GM12878 (cell line): ENCODE measurements at regions not wholly inside any gene's neighbourhood (a gene's known extent, or its start where the extent isn't known, plus 50 kb on each side); places are given as distances from the start of the nearest gene placed in this dataset.

Experiments
- ATAC-seq: fragments of 200-7000 bp; cut with Tn5 transposase; 3 replicates; pipeline ENCODE4 v1.9.1; 2020; ENCODE audit warnings: mild to moderate bottlenecking, moderate library complexity
- BruUV-seq: library from RNA; stranded (reverse); fragments of 400-500 nt; replicated peaks from 2 replicates; lab custom pipeline; 2021; lab: Mats Ljungman, UMichigan
- CTCF ChIA-PET: fragments of 300-600 bp; sonication (Branson Sonifier 250); formaldehyde crosslinking; extraction: SDS; loops from one replicate; lab custom pipeline; 2021; ENCODE audit warnings: inconsistent platforms; lab: Yijun Ruan, JAX
- POLR2A ChIA-PET: fragments of 350-600 bp; formaldehyde crosslinking; extraction: SDS; loops from one replicate; lab custom pipeline; 2021; ENCODE audit warnings: inconsistent platforms; lab: Charles Lee
- RAD21 ChIA-PET: fragments of 300-600 bp; sonication (Branson Sonifier 250); formaldehyde crosslinking; loops from one replicate; lab custom pipeline; 2023; ENCODE audit warnings: antibody characterized with exemption; ENCODE audit not compliant: unreplicated experiment; lab: Charles Lee
- SMC1A ChIA-PET: fragments of 300-600 bp; sonication (Branson Sonifier 250); formaldehyde crosslinking; loops from one replicate; lab custom pipeline; 2023; ENCODE audit not compliant: unreplicated experiment, uncharacterized antibody; lab: Charles Lee
- DNase-seq: peaks from one replicate; pipeline ENCODE4 v3.0.0-alpha.2; 2011; ENCODE audit warnings: low read depth, low spot score
- FAIRE-seq: peaks from 3 replicates; lab custom pipeline; 2011; peaks lifted over from hg19 to GRCh38; lab: Jason Lieb, UNC
- H2AFZ ChIP-seq: 2 replicates; pipeline ENCODE4 v1.6.0; 2011; ENCODE audit warnings: low read depth, low read length, control low read depth; ENCODE audit not compliant: control insufficient read depth
- H3K27ac ChIP-seq: 2 replicates; pipeline ENCODE4 v1.5.1; 2011; ENCODE audit warnings: control low read depth; ENCODE audit not compliant: control insufficient read depth, insufficient read depth
- H3K27me3 ChIP-seq, 2 experiments: replicated peaks in 1 of 2; 2 replicates each; pipeline versions ENCODE4 v1.6.0 to v1.6.1; 2011; ENCODE audit warnings: low read length in 1 of 2; ENCODE audit not compliant: control insufficient read depth in 2 of 2, insufficient read depth in 2 of 2
- H3K36me3 ChIP-seq, 2 experiments: 2 replicates each; pipeline ENCODE4 v1.5.1; 2011; ENCODE audit warnings: low read length in 1 of 2; ENCODE audit not compliant: control insufficient read depth in 2 of 2, insufficient read depth in 2 of 2
- H3K4me1 ChIP-seq: 2 replicates; pipeline ENCODE4 v1.6.1; 2011; ENCODE audit warnings: mild to moderate bottlenecking, low read length, moderate library complexity, mixed read lengths; ENCODE audit not compliant: control insufficient read depth, insufficient read depth
- H3K4me2 ChIP-seq: 2 replicates; pipeline ENCODE4 v1.6.0; 2011; ENCODE audit warnings: control low read depth; ENCODE audit not compliant: control insufficient read depth, insufficient read depth
- H3K4me3 ChIP-seq: fragments of 200-600 bp; sonication (generic); 2 replicates; pipeline ENCODE4 v1.5.1; 2016
- H3K79me2 ChIP-seq: 2 replicates; pipeline ENCODE4 v1.6.0; 2011; ENCODE audit warnings: low read length; ENCODE audit not compliant: control insufficient read depth, insufficient read depth
- H3K9ac ChIP-seq: 2 replicates; pipeline ENCODE4 v1.8.0; 2011; ENCODE audit warnings: low read length, control low read depth, mixed read lengths; ENCODE audit not compliant: control insufficient read depth, insufficient read depth
- H3K9me3 ChIP-seq: replicated peaks from 3 replicates; pipeline ENCODE4 v1.5.1; 2011; ENCODE audit warnings: mild to moderate bottlenecking, low read length; ENCODE audit not compliant: control insufficient read depth, insufficient read depth
- H4K20me1 ChIP-seq: 2 replicates; pipeline ENCODE4 v1.6.0; 2011; ENCODE audit not compliant: control insufficient read depth, insufficient read depth
- ATF7 ChIP-seq: fragments of 450-650 bp; IDR thresholded peaks from 2 replicates; pipeline ENCODE4 v1.6.1; 2016; ENCODE audit warnings: low read depth, mild to moderate bottlenecking
- NFYB ChIP-seq: IDR thresholded peaks from 2 replicates; pipeline ENCODE4 v1.6.1; 2011; ENCODE audit warnings: low read depth, mild to moderate bottlenecking, low read length, improper control_type of control experiment, moderate library complexity; ENCODE audit not compliant: insufficient read depth
- in situ Hi-C: fragments of 300-500 bp; cut with MboI; formaldehyde crosslinking; loops from 9 replicates; pipeline ENCODE4 v1.14.3; 2018; ENCODE audit warnings: mixed read lengths
- intact Hi-C: fragments of 100-400 bp; cut with micrococcal nuclease; formaldehyde crosslinking; loops from one replicate; pipeline ENCODE4 v1.14.2; 2022; ENCODE audit not compliant: unreplicated experiment
- TF ChIP-seq, protein P1 (sequence below): fragments of 450-650 bp; IDR thresholded peaks from 2 replicates; pipeline ENCODE4 v1.6.1; 2017; ENCODE audit warnings: mild to moderate bottlenecking, moderate library complexity
- TF ChIP-seq, protein P2 (sequence below): fragments of 150-350 bp; IDR thresholded peaks from 2 replicates; pipeline ENCODE4 v1.6.1; 2014; ENCODE audit warnings: mild to moderate bottlenecking, low read depth, low read length
- TF ChIP-seq, protein P3 (sequence below): IDR thresholded peaks from 2 replicates; pipeline ENCODE4 v1.6.1; 2012; ENCODE audit warnings: improper control_type of control experiment, low read depth, low read length; ENCODE audit not compliant: insufficient replicate concordance
- TF ChIP-seq, protein P4 (sequence below): IDR thresholded peaks from 2 replicates; pipeline ENCODE4 v1.6.1; 2011; ENCODE audit warnings: low read depth, mild to moderate bottlenecking, low read length, moderate library complexity, borderline replicate concordance; ENCODE audit errors: extremely low read depth
- TF ChIP-seq, protein P5 (sequence below): fragments of 450-650 bp; formaldehyde crosslinking; IDR thresholded peaks from 2 replicates; pipeline ENCODE4 v1.4.0; 2022; ENCODE audit warnings: mild to moderate bottlenecking, moderate library complexity

DNA sequence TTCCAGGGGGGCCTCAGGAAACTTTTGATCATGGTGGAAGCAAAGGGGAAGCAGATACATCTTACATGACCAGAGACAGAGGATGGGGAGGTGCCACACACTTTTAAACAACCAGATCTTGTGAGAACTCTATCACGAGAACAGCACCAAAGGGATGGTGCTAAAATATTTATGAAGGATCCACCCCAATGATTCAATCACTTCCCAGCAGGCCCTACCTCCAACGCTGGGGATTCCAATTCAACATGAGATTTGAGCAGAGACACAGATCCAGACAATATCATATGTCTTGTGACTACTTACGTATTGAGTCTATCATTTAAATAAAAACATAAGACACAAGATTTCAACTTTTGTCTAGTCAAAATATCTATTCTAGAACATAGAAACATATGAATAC, 351.9 kb downstream of the EPM2A start (continued):
- TF ChIP-seq, protein P1, sequence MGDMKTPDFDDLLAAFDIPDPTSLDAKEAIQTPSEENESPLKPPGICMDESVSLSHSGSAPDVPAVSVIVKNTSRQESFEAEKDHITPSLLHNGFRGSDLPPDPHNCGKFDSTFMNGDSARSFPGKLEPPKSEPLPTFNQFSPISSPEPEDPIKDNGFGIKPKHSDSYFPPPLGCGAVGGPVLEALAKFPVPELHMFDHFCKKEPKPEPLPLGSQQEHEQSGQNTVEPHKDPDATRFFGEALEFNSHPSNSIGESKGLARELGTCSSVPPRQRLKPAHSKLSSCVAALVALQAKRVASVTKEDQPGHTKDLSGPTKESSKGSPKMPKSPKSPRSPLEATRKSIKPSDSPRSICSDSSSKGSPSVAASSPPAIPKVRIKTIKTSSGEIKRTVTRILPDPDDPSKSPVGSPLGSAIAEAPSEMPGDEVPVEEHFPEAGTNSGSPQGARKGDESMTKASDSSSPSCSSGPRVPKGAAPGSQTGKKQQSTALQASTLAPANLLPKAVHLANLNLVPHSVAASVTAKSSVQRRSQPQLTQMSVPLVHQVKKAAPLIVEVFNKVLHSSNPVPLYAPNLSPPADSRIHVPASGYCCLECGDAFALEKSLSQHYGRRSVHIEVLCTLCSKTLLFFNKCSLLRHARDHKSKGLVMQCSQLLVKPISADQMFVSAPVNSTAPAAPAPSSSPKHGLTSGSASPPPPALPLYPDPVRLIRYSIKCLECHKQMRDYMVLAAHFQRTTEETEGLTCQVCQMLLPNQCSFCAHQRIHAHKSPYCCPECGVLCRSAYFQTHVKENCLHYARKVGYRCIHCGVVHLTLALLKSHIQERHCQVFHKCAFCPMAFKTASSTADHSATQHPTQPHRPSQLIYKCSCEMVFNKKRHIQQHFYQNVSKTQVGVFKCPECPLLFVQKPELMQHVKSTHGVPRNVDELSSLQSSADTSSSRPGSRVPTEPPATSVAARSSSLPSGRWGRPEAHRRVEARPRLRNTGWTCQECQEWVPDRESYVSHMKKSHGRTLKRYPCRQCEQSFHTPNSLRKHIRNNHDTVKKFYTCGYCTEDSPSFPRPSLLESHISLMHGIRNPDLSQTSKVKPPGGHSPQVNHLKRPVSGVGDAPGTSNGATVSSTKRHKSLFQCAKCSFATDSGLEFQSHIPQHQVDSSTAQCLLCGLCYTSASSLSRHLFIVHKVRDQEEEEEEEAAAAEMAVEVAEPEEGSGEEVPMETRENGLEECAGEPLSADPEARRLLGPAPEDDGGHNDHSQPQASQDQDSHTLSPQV: no peak
- no peak for TF ChIP-seq ATF7
- TF ChIP-seq, protein P2, sequence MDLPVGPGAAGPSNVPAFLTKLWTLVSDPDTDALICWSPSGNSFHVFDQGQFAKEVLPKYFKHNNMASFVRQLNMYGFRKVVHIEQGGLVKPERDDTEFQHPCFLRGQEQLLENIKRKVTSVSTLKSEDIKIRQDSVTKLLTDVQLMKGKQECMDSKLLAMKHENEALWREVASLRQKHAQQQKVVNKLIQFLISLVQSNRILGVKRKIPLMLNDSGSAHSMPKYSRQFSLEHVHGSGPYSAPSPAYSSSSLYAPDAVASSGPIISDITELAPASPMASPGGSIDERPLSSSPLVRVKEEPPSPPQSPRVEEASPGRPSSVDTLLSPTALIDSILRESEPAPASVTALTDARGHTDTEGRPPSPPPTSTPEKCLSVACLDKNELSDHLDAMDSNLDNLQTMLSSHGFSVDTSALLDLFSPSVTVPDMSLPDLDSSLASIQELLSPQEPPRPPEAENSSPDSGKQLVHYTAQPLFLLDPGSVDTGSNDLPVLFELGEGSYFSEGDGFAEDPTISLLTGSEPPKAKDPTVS: no peak

DNA sequence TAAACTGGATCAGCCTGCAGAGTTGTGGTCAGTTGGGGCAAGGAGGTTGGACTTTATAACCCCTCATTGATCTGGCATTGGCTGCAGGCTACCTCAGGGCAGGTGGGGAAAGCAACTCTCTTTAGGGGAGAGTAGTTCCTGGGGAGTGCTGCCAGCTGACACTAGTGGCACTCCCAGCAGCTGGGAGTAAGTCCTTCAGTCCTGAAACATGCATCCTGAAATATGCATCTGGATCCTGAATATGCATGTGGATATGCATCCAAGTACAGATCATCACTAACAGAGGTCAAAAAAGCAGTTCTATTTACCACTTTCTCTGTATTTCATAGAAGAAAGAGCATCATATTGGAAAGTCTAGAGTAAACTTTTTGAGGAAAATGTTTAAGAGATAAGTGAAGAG, 350.8 kb downstream of the EPM2A start:
- no peak overlapping the region for H3K27ac ChIP-seq
- ChIA-PET CTCF (no interaction called here), RAD21 (no interaction called here), SMC1A (interaction anchor here (0.9 to 1.3 kb wide), 2 partner anchors 34 to 40 kb away, joined by 3 read pairs; no protein-coding TSS in a partner anchor), POLR2A (interaction anchor here (1.2 kb wide), 1 partner anchor 12 kb away, joined by 3 read pairs; no protein-coding TSS in a partner anchor)
- H3K9me3 ChIP-seq: no peaks in the 10 kb centered on the region
- no peak overlapping the region for H3K4me2 ChIP-seq
- H3K9ac ChIP-seq: no peak overlapping the region
- no peak for DNase-seq
- no peaks in the 10 kb centered on the region; a peak in 2 of 4 replicates for H3K27me3 ChIP-seq
- no peaks in the 10 kb centered on the region for H4K20me1 ChIP-seq
- no peaks in the 10 kb centered on the region for H3K4me1 ChIP-seq
- FAIRE-seq: no peak
- no peak for ATAC-seq
- in situ Hi-C loops (no loop called here), intact Hi-C loops (no loop called here)
- H2AFZ ChIP-seq: no peak overlapping the region
- no peak overlapping the region for H3K4me3 ChIP-seq
- no peaks in the 10 kb centered on the region for H3K36me3 ChIP-seq
- no TSS peak for BruUV-seq
- no peaks in the 10 kb centered on the region for H3K79me2 ChIP-seq
- no peak for TF ChIP-seq NFYB
- TF ChIP-seq, protein P3, sequence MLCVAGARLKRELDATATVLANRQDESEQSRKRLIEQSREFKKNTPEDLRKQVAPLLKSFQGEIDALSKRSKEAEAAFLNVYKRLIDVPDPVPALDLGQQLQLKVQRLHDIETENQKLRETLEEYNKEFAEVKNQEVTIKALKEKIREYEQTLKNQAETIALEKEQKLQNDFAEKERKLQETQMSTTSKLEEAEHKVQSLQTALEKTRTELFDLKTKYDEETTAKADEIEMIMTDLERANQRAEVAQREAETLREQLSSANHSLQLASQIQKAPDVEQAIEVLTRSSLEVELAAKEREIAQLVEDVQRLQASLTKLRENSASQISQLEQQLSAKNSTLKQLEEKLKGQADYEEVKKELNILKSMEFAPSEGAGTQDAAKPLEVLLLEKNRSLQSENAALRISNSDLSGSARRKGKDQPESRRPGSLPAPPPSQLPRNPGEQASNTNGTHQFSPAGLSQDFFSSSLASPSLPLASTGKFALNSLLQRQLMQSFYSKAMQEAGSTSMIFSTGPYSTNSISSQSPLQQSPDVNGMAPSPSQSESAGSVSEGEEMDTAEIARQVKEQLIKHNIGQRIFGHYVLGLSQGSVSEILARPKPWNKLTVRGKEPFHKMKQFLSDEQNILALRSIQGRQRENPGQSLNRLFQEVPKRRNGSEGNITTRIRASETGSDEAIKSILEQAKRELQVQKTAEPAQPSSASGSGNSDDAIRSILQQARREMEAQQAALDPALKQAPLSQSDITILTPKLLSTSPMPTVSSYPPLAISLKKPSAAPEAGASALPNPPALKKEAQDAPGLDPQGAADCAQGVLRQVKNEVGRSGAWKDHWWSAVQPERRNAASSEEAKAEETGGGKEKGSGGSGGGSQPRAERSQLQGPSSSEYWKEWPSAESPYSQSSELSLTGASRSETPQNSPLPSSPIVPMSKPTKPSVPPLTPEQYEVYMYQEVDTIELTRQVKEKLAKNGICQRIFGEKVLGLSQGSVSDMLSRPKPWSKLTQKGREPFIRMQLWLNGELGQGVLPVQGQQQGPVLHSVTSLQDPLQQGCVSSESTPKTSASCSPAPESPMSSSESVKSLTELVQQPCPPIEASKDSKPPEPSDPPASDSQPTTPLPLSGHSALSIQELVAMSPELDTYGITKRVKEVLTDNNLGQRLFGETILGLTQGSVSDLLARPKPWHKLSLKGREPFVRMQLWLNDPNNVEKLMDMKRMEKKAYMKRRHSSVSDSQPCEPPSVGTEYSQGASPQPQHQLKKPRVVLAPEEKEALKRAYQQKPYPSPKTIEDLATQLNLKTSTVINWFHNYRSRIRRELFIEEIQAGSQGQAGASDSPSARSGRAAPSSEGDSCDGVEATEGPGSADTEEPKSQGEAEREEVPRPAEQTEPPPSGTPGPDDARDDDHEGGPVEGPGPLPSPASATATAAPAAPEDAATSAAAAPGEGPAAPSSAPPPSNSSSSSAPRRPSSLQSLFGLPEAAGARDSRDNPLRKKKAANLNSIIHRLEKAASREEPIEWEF: no peak
- TF ChIP-seq, protein P4, sequence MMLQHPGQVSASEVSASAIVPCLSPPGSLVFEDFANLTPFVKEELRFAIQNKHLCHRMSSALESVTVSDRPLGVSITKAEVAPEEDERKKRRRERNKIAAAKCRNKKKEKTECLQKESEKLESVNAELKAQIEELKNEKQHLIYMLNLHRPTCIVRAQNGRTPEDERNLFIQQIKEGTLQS: no peak
- TF ChIP-seq, protein P5, sequence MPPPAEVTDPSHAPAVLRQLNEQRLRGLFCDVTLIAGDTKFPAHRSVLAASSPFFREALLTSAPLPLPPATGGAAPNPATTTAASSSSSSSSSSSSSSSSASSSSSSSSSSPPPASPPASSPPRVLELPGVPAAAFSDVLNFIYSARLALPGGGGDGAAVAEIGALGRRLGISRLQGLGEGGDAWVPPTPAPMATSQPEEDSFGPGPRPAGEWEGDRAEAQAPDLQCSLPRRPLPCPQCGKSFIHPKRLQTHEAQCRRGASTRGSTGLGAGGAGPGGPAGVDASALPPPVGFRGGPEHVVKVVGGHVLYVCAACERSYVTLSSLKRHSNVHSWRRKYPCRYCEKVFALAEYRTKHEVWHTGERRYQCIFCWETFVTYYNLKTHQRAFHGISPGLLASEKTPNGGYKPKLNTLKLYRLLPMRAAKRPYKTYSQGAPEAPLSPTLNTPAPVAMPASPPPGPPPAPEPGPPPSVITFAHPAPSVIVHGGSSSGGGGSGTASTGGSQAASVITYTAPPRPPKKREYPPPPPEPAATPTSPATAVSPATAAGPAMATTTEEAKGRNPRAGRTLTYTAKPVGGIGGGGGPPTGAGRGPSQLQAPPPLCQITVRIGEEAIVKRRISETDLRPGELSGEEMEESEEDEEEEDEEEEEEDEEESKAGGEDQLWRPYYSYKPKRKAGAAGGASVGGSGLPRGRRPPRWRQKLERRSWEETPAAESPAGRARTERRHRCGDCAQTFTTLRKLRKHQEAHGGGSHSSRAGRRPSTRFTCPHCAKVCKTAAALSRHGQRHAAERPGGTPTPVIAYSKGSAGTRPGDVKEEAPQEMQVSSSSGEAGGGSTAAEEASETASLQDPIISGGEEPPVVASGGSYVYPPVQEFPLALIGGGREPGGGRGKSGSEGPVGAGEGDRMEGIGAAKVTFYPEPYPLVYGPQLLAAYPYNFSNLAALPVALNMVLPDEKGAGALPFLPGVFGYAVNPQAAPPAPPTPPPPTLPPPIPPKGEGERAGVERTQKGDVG: no peak
